Breast epithelium (tissue), 3 donors: ENCODE measurements at regions not wholly inside any gene's neighbourhood (a gene's known extent, or its start where the extent isn't known, plus 50 kb on each side); places are given as distances from the start of the nearest gene placed in this dataset.

Source experiments
- POLR2A ChIP-seq: fragments of 450-650 bp; IDR thresholded peaks from one replicate; pipeline ENCODE4 v1.6.1; 2016; ENCODE audit warnings: antibody characterized with exemption, mild to moderate bottlenecking, moderate library complexity
- POLR2AphosphoS5 ChIP-seq, 3 donors: sonication (generic); formaldehyde crosslinking; IDR thresholded peaks; one replicate each; pipeline ENCODE4 v1.6.1; 2017; ENCODE audit warnings: antibody characterized with exemption in 3 of 3
- TF ChIP-seq, protein P1 (sequence below), 3 donors: fragments of 450-650 bp; IDR thresholded peaks; one replicate each; pipeline ENCODE4 v1.5.1; 2016 to 2017; ENCODE audit warnings: antibody characterized with exemption in 3 of 3, mild to moderate bottlenecking in 3 of 3, moderate library complexity in 3 of 3

DNA sequence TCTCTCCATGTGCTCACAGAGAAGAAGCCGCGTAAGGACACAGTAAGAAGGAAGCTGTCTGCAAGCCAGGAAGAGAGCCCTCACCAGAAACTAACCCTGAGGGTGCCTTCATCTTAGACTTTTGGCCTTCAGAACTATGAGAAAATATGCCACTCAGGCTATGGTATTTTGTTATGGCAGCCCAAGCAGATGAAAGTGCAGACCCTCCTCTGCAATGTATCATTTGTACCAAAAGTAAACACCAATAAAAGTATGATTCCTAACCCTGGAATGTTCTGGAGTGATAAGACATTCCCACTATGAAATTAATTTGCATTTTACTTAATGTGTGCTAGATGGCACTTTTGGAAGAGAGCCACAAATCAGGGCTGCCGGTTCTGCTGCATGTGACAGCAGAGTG lies 594.3 kb downstream of the UTRN start:
- no peak for TF ChIP-seq POLR2AphosphoS5 (IDR thresholded peaks at IDR 0.05)
- TF ChIP-seq, protein P1, sequence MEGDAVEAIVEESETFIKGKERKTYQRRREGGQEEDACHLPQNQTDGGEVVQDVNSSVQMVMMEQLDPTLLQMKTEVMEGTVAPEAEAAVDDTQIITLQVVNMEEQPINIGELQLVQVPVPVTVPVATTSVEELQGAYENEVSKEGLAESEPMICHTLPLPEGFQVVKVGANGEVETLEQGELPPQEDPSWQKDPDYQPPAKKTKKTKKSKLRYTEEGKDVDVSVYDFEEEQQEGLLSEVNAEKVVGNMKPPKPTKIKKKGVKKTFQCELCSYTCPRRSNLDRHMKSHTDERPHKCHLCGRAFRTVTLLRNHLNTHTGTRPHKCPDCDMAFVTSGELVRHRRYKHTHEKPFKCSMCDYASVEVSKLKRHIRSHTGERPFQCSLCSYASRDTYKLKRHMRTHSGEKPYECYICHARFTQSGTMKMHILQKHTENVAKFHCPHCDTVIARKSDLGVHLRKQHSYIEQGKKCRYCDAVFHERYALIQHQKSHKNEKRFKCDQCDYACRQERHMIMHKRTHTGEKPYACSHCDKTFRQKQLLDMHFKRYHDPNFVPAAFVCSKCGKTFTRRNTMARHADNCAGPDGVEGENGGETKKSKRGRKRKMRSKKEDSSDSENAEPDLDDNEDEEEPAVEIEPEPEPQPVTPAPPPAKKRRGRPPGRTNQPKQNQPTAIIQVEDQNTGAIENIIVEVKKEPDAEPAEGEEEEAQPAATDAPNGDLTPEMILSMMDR (IDR thresholded peaks at IDR 0.05): no peak
- no peak for TF ChIP-seq POLR2A
